ENCODE measurements at regions not wholly inside any gene's neighbourhood (a gene's known extent, or its start where the extent isn't known, plus 50 kb on each side); places are given as distances from the start of the nearest gene placed in this dataset.
"Not testable (repeated sequence)": the region's sequence is repeated elsewhere in the genome, so short reads cannot be mapped to it uniquely, and the experiment has no call there.

GRCh38 chr21:5103880-5104561 lies 5417.4 kb upstream of the TPTE start:
- not testable (repeated sequence) for DNase-seq (ENCODE audit: low spot score)

DNA sequence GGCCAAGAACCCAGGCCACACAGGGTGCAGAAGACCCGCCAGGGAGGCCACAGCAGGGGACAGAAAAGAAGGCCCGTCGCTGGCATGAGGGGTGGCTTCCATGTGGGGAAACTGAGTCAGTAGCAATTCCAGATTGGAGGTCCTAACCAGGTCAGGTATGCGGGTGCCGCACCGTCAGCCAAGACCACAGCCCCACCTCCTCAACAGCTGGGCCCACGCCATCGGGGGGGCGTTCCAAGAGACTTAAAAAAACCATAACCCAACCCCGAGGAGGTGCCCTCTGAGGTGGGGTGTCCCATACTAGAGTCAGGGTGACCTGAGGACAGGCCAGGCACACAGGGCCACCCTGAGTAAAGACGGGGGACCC lies 5416.8 kb upstream of the TPTE start:
- not testable (repeated sequence) for DNase-seq (ENCODE audit: low spot score)

DNA sequence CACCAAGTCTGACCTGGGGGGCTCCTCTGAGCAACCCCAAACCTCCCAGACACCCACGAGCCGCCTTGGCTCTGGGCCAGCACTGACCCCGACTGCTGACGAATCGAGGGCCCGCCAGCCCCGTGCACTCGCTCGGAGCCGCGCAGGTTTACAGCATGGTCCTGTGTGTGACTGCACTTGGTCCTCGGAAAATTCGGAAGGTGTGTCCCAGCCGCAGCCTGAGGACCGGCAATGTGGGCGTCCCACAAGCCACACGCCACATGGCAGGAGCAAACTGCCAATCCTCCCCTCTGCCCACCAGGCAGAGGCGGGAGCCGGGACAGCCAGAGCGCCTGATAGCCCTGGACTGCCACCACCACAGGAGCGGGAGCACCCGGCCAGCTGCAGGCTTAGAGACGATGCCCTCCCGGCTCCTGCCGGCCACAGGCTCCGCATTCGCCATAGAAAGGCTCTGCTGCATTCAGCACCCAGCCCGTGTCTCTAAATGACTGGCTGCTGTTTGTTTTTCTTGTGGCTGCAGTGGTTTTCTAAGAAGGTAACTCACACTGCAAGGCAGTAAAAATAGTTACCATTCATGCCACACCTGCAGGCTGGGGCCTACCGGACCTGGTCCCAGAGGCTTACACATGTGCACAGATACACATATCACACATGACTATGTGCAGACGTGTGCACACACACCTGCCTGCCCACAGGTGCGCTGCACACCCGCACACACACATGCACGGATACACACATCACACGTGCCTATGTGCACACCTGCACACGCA lies 5415.3 kb upstream of the TPTE start:
- DNase-seq (ENCODE audit: low spot score), result not testable (repeated sequence)

GRCh38 chr21:5106767-5107464 lies 5414.5 kb upstream of the TPTE start:
- DNase-seq (ENCODE audit: low spot score), result not testable (repeated sequence)

DNA sequence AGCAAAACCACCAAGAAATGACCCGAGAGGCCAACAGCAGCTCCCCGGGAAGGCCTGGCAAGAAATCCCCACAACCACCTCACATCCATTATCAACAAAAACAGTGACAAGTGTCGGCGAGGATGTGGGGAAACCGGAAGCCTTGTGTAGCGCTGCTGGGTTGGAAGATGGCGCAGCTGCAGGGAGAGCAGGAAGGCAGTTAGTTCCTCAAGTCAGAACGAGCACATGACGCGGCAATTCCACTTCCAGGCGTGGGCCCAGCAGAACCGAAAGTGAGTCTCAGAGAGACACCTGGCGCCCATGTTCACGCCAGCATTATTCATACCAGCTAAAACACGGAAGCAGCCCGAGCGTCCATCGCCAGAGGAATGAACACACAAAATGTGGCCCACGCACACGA lies 5413.7 kb upstream of the TPTE start:
- not testable (repeated sequence) for DNase-seq (ENCODE audit: low spot score)

- not testable (repeated sequence) for DNase-seq (ENCODE audit: low spot score)
These were observed 5413.2 kb upstream of the TPTE start for GRCh38 chr21:5108048-5108775.

DNA sequence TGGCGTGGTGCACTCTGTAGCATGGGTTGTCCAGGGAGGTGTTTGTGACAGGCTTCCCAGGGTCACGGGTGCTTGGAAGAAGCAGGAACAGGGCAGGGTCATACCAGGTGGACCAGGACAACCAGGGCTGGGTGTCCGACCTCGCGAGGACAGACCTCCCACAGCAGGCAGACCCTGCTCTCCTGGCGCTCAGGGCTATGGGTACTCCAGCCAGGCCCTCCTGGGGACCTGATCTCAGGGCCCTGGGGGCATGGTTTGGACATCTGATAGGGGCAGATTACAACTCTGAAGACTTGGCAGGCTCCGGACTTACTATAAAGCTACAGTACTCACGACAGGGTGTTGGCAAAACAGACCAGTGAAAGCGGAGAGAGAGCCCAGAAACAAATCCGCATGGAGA lies 5410.2 kb upstream of the TPTE start:
- DNase-seq (ENCODE audit: low spot score), result not testable (repeated sequence)

DNA sequence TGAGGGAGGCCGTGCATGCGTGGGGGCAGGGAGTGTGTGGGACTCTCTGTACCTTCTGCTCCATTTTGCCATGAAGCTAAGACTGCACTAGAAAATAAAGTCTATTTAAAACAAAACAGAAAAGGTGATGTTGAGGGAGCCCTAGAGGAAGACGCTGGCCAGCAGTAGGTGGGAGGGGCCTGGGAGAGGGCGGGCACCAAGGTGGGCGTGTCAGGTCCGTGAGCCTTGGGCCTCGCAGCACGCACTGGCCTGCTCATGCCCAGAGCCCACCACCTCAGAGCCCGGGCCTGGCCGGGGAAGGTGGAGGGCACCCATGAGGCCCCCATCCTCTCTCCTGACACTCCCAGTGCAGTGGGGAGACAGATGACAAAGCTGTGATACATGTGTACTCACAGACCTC lies 5408.3 kb upstream of the TPTE start:
- not testable (repeated sequence) for DNase-seq (ENCODE audit: low spot score)

DNA sequence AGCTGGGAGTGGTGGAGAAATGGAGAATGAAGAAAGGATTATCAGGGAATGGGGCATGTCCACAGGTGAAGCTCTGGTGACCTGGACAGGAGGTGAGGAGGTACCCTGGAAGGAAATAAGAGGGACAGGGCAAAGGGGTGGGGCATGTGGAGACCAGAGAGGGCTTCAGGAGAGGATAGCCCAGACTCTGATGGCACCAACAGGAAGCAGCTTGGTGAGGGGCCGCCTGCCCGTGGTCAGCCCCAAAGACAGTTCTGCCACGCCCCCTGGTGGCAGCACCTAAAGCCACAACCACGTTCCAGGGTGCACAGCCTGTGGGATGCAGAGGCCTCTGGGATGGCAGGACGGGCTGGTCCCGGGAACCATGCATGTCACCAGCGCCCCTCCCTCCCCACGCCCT lies 5406.9 kb upstream of the TPTE start:
- not testable (repeated sequence) for DNase-seq (ENCODE audit: low spot score)

DNA sequence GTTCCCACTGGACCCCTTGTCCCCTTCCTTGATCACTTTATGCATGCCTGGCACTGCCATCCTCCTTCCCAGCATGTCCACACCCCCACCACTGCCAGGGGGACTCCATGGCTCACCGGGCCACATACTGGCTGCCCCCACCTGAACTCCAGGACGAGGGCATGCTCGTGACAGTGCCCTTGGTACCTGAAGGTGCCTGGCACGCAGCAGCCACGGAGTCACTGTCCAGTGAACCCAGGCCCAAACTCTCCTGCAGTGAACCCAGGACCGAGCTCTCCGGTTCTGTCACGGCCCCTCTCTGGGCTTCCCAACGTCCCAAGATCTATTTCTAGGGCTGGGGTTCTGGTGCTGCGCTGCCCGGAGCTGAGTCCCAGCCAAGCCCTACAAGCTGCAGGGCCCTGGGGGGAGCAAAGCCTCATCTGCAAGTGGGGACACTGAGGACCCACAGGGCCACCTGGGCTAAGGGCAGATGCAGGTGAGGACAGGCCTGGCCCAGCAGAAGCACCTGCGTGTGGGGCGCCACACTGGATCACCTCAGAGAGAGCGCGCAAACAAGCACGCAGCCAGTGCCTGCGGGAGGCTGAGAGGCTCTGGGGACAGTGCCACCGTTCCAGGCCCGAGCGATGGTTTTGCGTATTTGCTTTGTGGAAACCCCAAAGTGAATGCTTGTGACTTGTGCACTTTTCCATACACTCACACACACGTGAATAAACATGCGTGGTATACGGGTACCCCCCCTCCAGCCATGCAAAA lies 5406.3 kb upstream of the TPTE start:
- not testable (repeated sequence) for DNase-seq (ENCODE audit: low spot score)

DNA sequence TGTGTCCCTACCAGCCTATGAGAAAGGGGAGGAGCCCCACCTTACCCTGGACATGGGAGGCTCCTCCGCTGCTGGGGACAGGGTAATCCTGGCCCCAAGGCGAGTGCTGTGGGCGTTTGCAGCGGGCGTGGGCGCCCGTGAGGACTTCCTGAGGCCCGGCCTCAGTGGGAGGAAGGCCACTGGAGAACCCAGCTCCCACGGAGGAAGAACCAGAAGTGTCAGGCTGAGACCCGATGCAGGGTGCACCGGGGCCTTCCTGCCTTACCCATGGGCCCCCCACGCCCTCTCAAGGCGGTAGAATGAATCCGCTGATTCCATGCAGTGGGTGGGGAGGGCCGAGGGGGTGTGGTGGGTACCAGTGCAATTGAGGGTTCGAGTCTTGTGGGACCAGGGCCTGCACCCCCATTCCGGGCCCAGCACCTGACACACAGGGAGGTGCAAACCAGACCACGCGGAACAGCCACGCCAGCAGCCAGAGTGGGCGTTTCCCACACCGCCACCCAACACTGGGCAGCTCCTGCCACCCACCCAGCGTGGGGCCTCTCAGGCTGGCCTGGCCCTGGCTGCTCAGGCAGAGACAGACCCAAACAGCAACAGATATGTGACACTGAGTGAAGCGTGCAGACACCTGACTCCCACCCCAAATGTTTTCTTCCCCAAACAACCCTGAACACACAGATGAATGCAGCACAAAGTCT lies 5405.6 kb upstream of the TPTE start:
- not testable (repeated sequence) for DNase-seq (ENCODE audit: low spot score)

GRCh38 chr21:5116344-5117123 lies 5404.8 kb upstream of the TPTE start:
- not testable (repeated sequence) for DNase-seq (ENCODE audit: low spot score)

GRCh38 chr21:5117135-5117534 lies 5404.2 kb upstream of the TPTE start:
- not testable (repeated sequence) for DNase-seq (ENCODE audit: low spot score)

DNA sequence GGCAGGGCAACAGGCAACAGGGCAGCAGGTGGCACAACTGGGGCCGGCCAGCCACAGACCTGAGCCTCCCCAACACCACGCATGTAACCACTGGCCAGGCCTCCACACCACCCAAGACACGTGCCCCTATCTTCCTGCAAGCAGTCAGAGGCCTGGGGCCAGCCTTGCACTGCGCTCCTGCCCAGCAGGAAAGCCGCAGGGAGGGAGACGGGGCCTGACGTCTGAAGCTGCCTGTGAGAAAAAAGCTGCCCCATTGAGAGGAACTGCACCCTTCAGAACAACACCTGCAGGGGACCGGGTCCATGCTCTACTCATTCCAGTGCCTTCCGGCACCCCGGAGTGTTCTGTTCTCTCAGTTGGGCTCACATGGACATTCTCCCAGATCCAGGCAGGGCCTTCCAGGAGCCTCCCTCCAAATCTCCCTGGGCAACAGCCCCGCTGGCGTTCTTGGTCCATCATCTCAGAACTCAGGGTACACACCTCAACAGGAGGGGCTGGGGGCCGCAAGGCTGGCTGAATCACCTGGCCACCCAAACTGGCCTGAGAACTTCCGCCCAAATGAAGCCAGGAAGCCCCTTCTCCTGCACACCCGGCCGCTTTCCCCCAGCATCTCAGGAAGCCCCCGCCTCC lies 5403.6 kb upstream of the TPTE start:
- DNase-seq (ENCODE audit: low spot score), result not testable (repeated sequence)

GRCh38 chr21:5118296-5118679 lies 5403.1 kb upstream of the TPTE start:
- DNase-seq (ENCODE audit: low spot score), result not testable (repeated sequence)

GRCh38 chr21:5119179-5119578 lies 5402.2 kb upstream of the TPTE start:
- DNase-seq (ENCODE audit: low spot score), result not testable (repeated sequence)

DNA sequence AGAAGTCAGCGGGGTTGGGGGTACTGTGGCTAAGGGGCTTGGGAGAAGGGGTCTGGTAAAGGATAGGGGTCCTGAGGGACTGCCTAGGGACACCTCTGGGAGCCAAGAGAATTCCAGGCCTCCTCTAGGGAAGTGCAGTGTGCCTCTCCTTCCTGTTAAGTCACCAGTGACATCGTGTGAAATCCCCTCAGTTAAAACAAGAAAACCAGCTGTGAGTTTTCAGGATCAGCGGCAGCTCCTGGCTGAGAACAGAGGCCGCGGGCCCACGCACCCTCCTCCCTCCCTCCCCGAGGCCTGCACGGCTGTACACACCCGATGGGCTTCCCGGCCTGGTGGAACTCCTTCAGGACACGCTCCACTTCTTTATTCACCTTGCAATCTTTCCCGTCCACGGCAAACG lies 5400.0 kb upstream of the TPTE start:
- DNase-seq (ENCODE audit: low spot score), result peak; percentile 15

GRCh38 chr21:5121849-5122248 lies 5399.5 kb upstream of the TPTE start:
- DNase-seq (ENCODE audit: low spot score), result not testable (repeated sequence)

GRCh38 chr21:5123655-5124054 lies 5397.7 kb upstream of the TPTE start:
- not testable (repeated sequence) for DNase-seq (ENCODE audit: low spot score)

Data from kidney tubule cell (primary cell).